Neural progenitor cell (in vitro differentiated cells): ENCODE measurements at regions not wholly inside any gene's neighbourhood (a gene's known extent, or its start where the extent isn't known, plus 50 kb on each side); places are given as distances from the start of the nearest gene placed in this dataset.

ENCODE experiments used
- EZH2 ChIP-seq: fragments of 200-600 bp; sonication (generic); IDR thresholded peaks from 2 replicates; pipeline ENCODE4 v1.6.1; 2017; ENCODE audit warnings: antibody characterized with exemption, mild to moderate bottlenecking, moderate library complexity
- EZH2phosphoT487 ChIP-seq: fragments of 200-600 bp; sonication (generic); IDR thresholded peaks from 2 replicates; pipeline ENCODE4 v1.6.1; 2017; ENCODE audit warnings: antibody characterized with exemption

DNA sequence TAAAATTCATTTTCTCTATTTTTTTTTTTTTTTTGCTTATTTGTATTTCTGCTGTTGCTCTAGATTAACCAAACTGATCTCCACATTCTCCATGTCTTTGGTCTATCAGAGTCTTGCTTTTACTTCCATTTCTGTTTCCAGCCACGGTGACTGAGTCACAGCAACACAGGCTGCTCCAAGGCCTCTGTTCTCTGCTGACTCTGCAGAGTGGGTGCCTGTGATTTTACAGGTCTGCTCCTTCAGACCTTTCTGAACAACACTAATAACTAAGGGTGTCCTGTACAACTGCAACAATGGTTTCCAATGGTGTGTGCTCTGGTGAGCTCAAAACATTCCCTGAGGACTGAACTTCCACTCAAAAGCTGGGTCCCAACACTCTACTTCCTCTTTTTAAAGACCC lies 102.3 kb upstream of the BMP2 start:
- TF ChIP-seq EZH2phosphoT487 (no peak), EZH2 (no peak)
